CD4-positive, alpha-beta T cell (primary cell): ENCODE measurements at regions not wholly inside any gene's neighbourhood (a gene's known extent, or its start where the extent isn't known, plus 50 kb on each side); places are given as distances from the start of the nearest gene placed in this dataset.
"Not testable (repeated sequence)": the region's sequence is repeated elsewhere in the genome, so short reads cannot be mapped to it uniquely, and the experiment has no call there.

Experiments used
- ATAC-seq: fragments of 200-7000 bp; cut with Tn5 transposase; one replicate; pipeline ENCODE4 v1.10.0; 2022; ENCODE audit warnings: mild to moderate bottlenecking; ENCODE audit not compliant: poor library complexity
- CTCF ChIA-PET: fragments of 350-600 bp; sonication (Branson Sonifier 250); formaldehyde crosslinking; loops from one replicate; lab custom pipeline; 2021; ENCODE audit warnings: antibody characterized with exemption, inconsistent platforms; lab: Charles Lee
- POLR2A ChIA-PET: fragments of 350-600 bp; sonication (Branson Sonifier 250); formaldehyde crosslinking; loops from one replicate; lab custom pipeline; 2021; ENCODE audit warnings: antibody characterized with exemption, inconsistent platforms; lab: Charles Lee
- DNase-seq, 14 experiments: peaks; one replicate each; pipeline ENCODE4 v3.0.0-alpha.2; 2013 to 2020; ENCODE audit warnings: mixed read lengths in 2 of 14
- H3K27ac ChIP-seq, 2 donors: one replicate each; pipeline versions ENCODE4 v1.5.1 to v1.7.0; 2013; ENCODE audit warnings: low read length in 2 of 2, low read depth in 1 of 2, mild to moderate bottlenecking in 1 of 2
- H3K27me3 ChIP-seq, 2 experiments: 1 replicate in 1 of 2; 2 replicates in 1 of 2; pipeline versions ENCODE4 v1.6.1 to v1.7.0; 2013; ENCODE audit warnings: low read length in 2 of 2, control low read depth in 1 of 2, mild to moderate bottlenecking in 1 of 2, moderate library complexity in 1 of 2; ENCODE audit not compliant: insufficient read depth in 2 of 2, control insufficient read depth in 1 of 2
- H3K36me3 ChIP-seq: one replicate; pipeline ENCODE4 v1.6.1; 2013; ENCODE audit warnings: low read length, control low read depth; ENCODE audit not compliant: insufficient read depth
- H3K4me1 ChIP-seq: one replicate; pipeline ENCODE4 v1.6.1; 2013; ENCODE audit warnings: low read length, control low read depth; ENCODE audit not compliant: insufficient read depth
- H3K4me3 ChIP-seq: one replicate; pipeline ENCODE4 v1.5.1; 2013; ENCODE audit warnings: mild to moderate bottlenecking, low read length, moderate library complexity
- H3K9me3 ChIP-seq, 2 experiments: 1 replicate in 1 of 2; 2 replicates in 1 of 2; pipeline versions ENCODE4 v1.6.1 to v1.7.0; 2013; ENCODE audit warnings: low read length in 2 of 2, mild to moderate bottlenecking in 2 of 2, control low read depth in 1 of 2, moderate library complexity in 1 of 2; ENCODE audit not compliant: control insufficient read depth in 1 of 2, insufficient read depth in 1 of 2
- H3K27ac Mint-ChIP-seq: one replicate; pipeline ENCODE4 v1.8.0; 2020; ENCODE audit warnings: mixed read lengths
- H3K27me3 Mint-ChIP-seq: one replicate; pipeline ENCODE4 v1.8.0; 2021; ENCODE audit warnings: mixed read lengths
- H3K36me3 Mint-ChIP-seq: one replicate; pipeline ENCODE4 v1.8.0; 2021; ENCODE audit warnings: low read depth, mixed read lengths
- H3K4me1 Mint-ChIP-seq: one replicate; pipeline ENCODE4 v1.8.0; 2021; ENCODE audit warnings: low read depth, mixed read lengths
- H3K4me3 Mint-ChIP-seq: one replicate; pipeline ENCODE4 v1.8.0; 2020; ENCODE audit warnings: mild to moderate bottlenecking, mixed read lengths
- H3K9me3 Mint-ChIP-seq: one replicate; pipeline ENCODE4 v1.8.0; 2020; ENCODE audit warnings: mixed read lengths
- CTCF ChIP-seq: fragments of 200-600 bp; IDR thresholded peaks from one replicate; pipeline ENCODE4 v1.8.0; 2022; ENCODE audit warnings: antibody characterized with exemption, mild to moderate bottlenecking
- intact Hi-C, 2 experiments: fragments of 100-400 bp; cut with DNase I in 1 of 2; cut with micrococcal nuclease in 1 of 2; formaldehyde crosslinking; loops; one replicate each; pipeline versions ENCODE4 v1.15.1 to v1.9.0; 2023 to 2025; cut with DNase I, micrococcal nuclease

GRCh38 chr12:127150479-127150878 is 1116.5 kb upstream of the TMEM132C start:
- peaks cover 0 to 5% of the 10 kb centered on the region in 2 experiments for H3K27me3 ChIP-seq
- Mint-ChIP-seq H3K27ac (no peak overlapping the region), H3K36me3 (no peaks in the 10 kb centered on the region), H3K4me1 (peaks cover 9% of the 10 kb centered on the region), H3K9me3 (no peaks in the 10 kb centered on the region), H3K4me3 (no peak overlapping the region), H3K27me3 (no peaks in the 10 kb centered on the region)
- ATAC-seq (no peak), DNase-seq (no peak)
- intact Hi-C loops, result no loop called here
- H3K36me3 ChIP-seq, result no peaks in the 10 kb centered on the region
- H3K27ac ChIP-seq, result no peak overlapping the region
- CTCF ChIA-PET, result no interaction called here
- no peak overlapping the region for H3K4me3 ChIP-seq
- TF ChIP-seq CTCF, result no peak
- peaks cover 0 to 14% of the 10 kb centered on the region in 2 experiments for H3K9me3 ChIP-seq
- peaks cover 7% of the 10 kb centered on the region for H3K4me1 ChIP-seq
- POLR2A ChIA-PET, result no interaction called here

- TF ChIP-seq CTCF, result no peak
- Histone ChIP-seq H3K27ac (no peak overlapping the region), H3K36me3 (no peaks in the 10 kb centered on the region), H3K4me1 (peaks cover 7% of the 10 kb centered on the region), H3K9me3 (peaks cover 0 to 11% of the 10 kb centered on the region in 2 experiments), H3K27me3 (peaks cover 0 to 2% of the 10 kb centered on the region in 2 experiments), H3K4me3 (no peak overlapping the region)
- ChIA-PET CTCF (no interaction called here), POLR2A (no interaction called here)
- Mint-ChIP-seq H3K27ac (no peak overlapping the region), H3K4me1 (peaks cover 4% of the 10 kb centered on the region), H3K9me3 (no peaks in the 10 kb centered on the region), H3K27me3 (no peaks in the 10 kb centered on the region), H3K36me3 (no peaks in the 10 kb centered on the region), H3K4me3 (no peak overlapping the region)
- ATAC-seq (no peak), DNase-seq (no peak)
- intact Hi-C loops, result no loop called here
These were observed 1116.0 kb upstream of the TMEM132C start for GRCh38 chr12:127150956-127151355.

GRCh38 chr12:127153996-127154395 is 1113.0 kb upstream of the TMEM132C start:
- no peaks in the 10 kb centered on the region for H3K36me3 Mint-ChIP-seq
- peaks cover 0 to 4% of the 10 kb centered on the region in 2 experiments for H3K9me3 ChIP-seq
- intact Hi-C loops, result no loop called here
- CTCF ChIA-PET, result no interaction called here
- DNase-seq, result no peak
- ATAC-seq, result no peak
- no peak overlapping the region for H3K4me3 Mint-ChIP-seq
- no peaks in the 10 kb centered on the region for H3K4me1 Mint-ChIP-seq
- H3K27ac Mint-ChIP-seq, result no peak overlapping the region
- no peaks in the 10 kb centered on the region for H3K9me3 Mint-ChIP-seq
- H3K27me3 Mint-ChIP-seq, result no peaks in the 10 kb centered on the region
- no peaks in the 10 kb centered on the region for H3K27me3 ChIP-seq
- no peak overlapping the region for H3K27ac ChIP-seq
- H3K4me3 ChIP-seq, result no peak overlapping the region
- H3K36me3 ChIP-seq, result no peaks in the 10 kb centered on the region
- POLR2A ChIA-PET, result no interaction called here
- no peak for TF ChIP-seq CTCF
- no peaks in the 10 kb centered on the region for H3K4me1 ChIP-seq

- H3K27ac ChIP-seq, H3K27me3 Mint-ChIP-seq, ATAC-seq, DNase-seq, H3K27ac Mint-ChIP-seq, H3K27me3 ChIP-seq, H3K9me3 Mint-ChIP-seq, intact Hi-C loops, H3K4me3 Mint-ChIP-seq, POLR2A ChIA-PET, CTCF ChIA-PET, H3K36me3 ChIP-seq, H3K4me1 Mint-ChIP-seq, H3K4me3 ChIP-seq, H3K36me3 Mint-ChIP-seq, H3K9me3 ChIP-seq, H3K4me1 ChIP-seq: not testable (repeated sequence)
These were observed 1112.1 kb upstream of the TMEM132C start for GRCh38 chr12:127154830-127155229.

GRCh38 chr12:127155935-127156619 is 1110.9 kb upstream of the TMEM132C start:
- H3K27ac Mint-ChIP-seq, DNase-seq, H3K9me3 ChIP-seq, POLR2A ChIA-PET, H3K27ac ChIP-seq, H3K36me3 Mint-ChIP-seq, H3K4me3 Mint-ChIP-seq, H3K27me3 ChIP-seq, ATAC-seq, H3K27me3 Mint-ChIP-seq, H3K4me1 Mint-ChIP-seq, H3K36me3 ChIP-seq, H3K4me1 ChIP-seq, intact Hi-C loops, CTCF ChIA-PET, H3K9me3 Mint-ChIP-seq, H3K4me3 ChIP-seq: not testable (repeated sequence)
